Endothelial cell of umbilical vein (primary cell): ENCODE measurements at regions not wholly inside any gene's neighbourhood (a gene's known extent, or its start where the extent isn't known, plus 50 kb on each side); places are given as distances from the start of the nearest gene placed in this dataset.

Experiments
- BruUV-seq: library from RNA; stranded (reverse); fragments of 400-500 nt; replicated peaks from 2 replicates; lab custom pipeline; 2021; lab: Mats Ljungman, UMichigan
- CTCF ChIA-PET: fragments of 300-600, 350-600 bp; sonication (Branson Sonifier 250); formaldehyde crosslinking; loops from one replicate; lab custom pipeline; 2021; ENCODE audit warnings: antibody characterized with exemption, inconsistent platforms; lab: Charles Lee
- POLR2A ChIA-PET: fragments of 300-600, 350-600 bp; sonication (Branson Sonifier 250); formaldehyde crosslinking; loops from one replicate; lab custom pipeline; 2021; ENCODE audit warnings: antibody characterized with exemption, inconsistent platforms; lab: Charles Lee
- DNase-seq: peaks from one replicate; pipeline ENCODE4 v3.0.0-alpha.2; 2011; ENCODE audit warnings: low read depth, low spot score
- FAIRE-seq: peaks from 2 replicates; lab custom pipeline; 2011; peaks lifted over from hg19 to GRCh38; lab: Jason Lieb, UNC
- H2AFZ ChIP-seq: 2 replicates; pipeline ENCODE4 v1.6.0; 2012; ENCODE audit warnings: low read depth, low read length, control low read depth, inconsistent platforms
- H3K27ac ChIP-seq: 2 replicates; pipeline ENCODE4 v1.5.1; 2011; ENCODE audit warnings: low read depth, mild to moderate bottlenecking, control low read depth, low read length, moderate library complexity; ENCODE audit not compliant: insufficient read depth
- H3K27me3 ChIP-seq, 2 experiments: 2 replicates each; pipeline versions ENCODE4 v1.6.0 to v1.6.1; 2011; ENCODE audit warnings: low read length in 2 of 2, mixed read lengths in 1 of 2; ENCODE audit not compliant: control insufficient read depth in 2 of 2, insufficient read depth in 2 of 2
- H3K36me3 ChIP-seq, 2 experiments: 2 replicates in 1 of 2; 3 replicates in 1 of 2; pipeline ENCODE4 v1.5.1; 2011; ENCODE audit warnings: low read length in 2 of 2, mild to moderate bottlenecking in 1 of 2, moderate library complexity in 1 of 2; ENCODE audit not compliant: control insufficient read depth in 2 of 2, insufficient read depth in 2 of 2; ENCODE audit errors: extremely low read depth in 1 of 2
- H3K4me1 ChIP-seq: 3 replicates; pipeline ENCODE4 v1.5.1; 2011; ENCODE audit warnings: mild to moderate bottlenecking, low read length; ENCODE audit not compliant: control insufficient read depth, insufficient read depth; ENCODE audit errors: extremely low read depth
- H3K4me2 ChIP-seq: 2 replicates; pipeline ENCODE4 v1.6.1; 2011; ENCODE audit warnings: low read length, control low read depth, mixed read lengths; ENCODE audit not compliant: insufficient read depth
- H3K4me3 ChIP-seq, 3 experiments: fragments of 200-600 bp in 1 of 3; sonication (generic), shearing (Covaris generic) in 1 of 3; replicated peaks in 1 of 3; 2 replicates each; pipeline ENCODE4 v1.5.1; 2011 to 2016; ENCODE audit warnings: control low read depth in 3 of 3, low read length in 3 of 3, mild to moderate bottlenecking in 2 of 3, inconsistent platforms in 1 of 3, low read depth in 1 of 3, moderate library complexity in 1 of 3; ENCODE audit not compliant: insufficient read depth in 1 of 3
- H3K79me2 ChIP-seq: 2 replicates; pipeline ENCODE4 v1.6.0; 2012; ENCODE audit warnings: low read length, inconsistent platforms; ENCODE audit not compliant: control insufficient read depth, insufficient read depth
- H3K9ac ChIP-seq: replicated peaks from 2 replicates; pipeline ENCODE3; 2011; ENCODE audit warnings: low read length, control low read depth; ENCODE audit not compliant: insufficient read depth; ENCODE audit errors: extremely low read depth
- H3K9me1 ChIP-seq: replicated peaks from 3 replicates; pipeline ENCODE4 v1.6.0; 2011; ENCODE audit warnings: mild to moderate bottlenecking, low read length; ENCODE audit not compliant: control insufficient read depth, insufficient read depth; ENCODE audit errors: extremely low read depth
- H3K9me3 ChIP-seq: replicated peaks from 2 replicates; pipeline ENCODE4 v1.5.1; 2012; ENCODE audit warnings: low read length, inconsistent platforms; ENCODE audit not compliant: control insufficient read depth, insufficient read depth
- H4K20me1 ChIP-seq: replicated peaks from 2 replicates; pipeline ENCODE3; 2011; ENCODE audit warnings: mild to moderate bottlenecking, low read length; ENCODE audit not compliant: control insufficient read depth, insufficient read depth; ENCODE audit errors: extremely low read depth
- EZH2 ChIP-seq: IDR thresholded peaks from 2 replicates; pipeline ENCODE4 v1.6.1; 2012; ENCODE audit warnings: borderline replicate concordance, low read depth, mild to moderate bottlenecking, moderate library complexity, low read length, inconsistent platforms; ENCODE audit not compliant: severe bottlenecking
- FOS ChIP-seq: IDR thresholded peaks from 2 replicates; pipeline ENCODE4 v1.6.1; 2011; ENCODE audit warnings: mild to moderate bottlenecking, low read length, moderate library complexity, borderline replicate concordance; ENCODE audit not compliant: insufficient read depth
- GATA2 ChIP-seq: IDR thresholded peaks from 2 replicates; pipeline ENCODE4 v1.7.0; 2011; ENCODE audit warnings: low read depth, mild to moderate bottlenecking, moderate library complexity, mixed read lengths, low read length; ENCODE audit not compliant: insufficient read length, insufficient read depth
- JUN ChIP-seq: IDR thresholded peaks from 2 replicates; pipeline ENCODE4 v1.6.1; 2011; ENCODE audit warnings: borderline replicate concordance, low read depth; ENCODE audit not compliant: insufficient read length, insufficient read depth
- MYC ChIP-seq: IDR thresholded peaks from one replicate; pipeline ENCODE4 v1.6.1; 2011; ENCODE audit warnings: mild to moderate bottlenecking, low read depth, low read length
- POLR2A ChIP-seq: IDR thresholded peaks from 2 replicates; pipeline ENCODE4 v1.6.1; 2012; ENCODE audit warnings: low read depth, mild to moderate bottlenecking, control low read depth, low read length
- POLR2AphosphoS5 ChIP-seq: IDR thresholded peaks from 2 replicates; pipeline ENCODE4 v1.6.1; 2012; ENCODE audit warnings: low read depth, mild to moderate bottlenecking, control low read depth, low read length, moderate library complexity; ENCODE audit not compliant: insufficient read depth
- dilution Hi-C: fragments of 300-500 bp; cut with MboI; formaldehyde crosslinking; loops from one replicate; pipeline ENCODE4 v1.15.0; 2019; ENCODE audit warnings: low sequenced_read_pairs; ENCODE audit not compliant: extremely low pct_ligation_motif_present
- intact Hi-C: fragments of 100-400 bp; cut with micrococcal nuclease; formaldehyde crosslinking; loops from one replicate; pipeline ENCODE4 v1.10.0; 2022
- TF ChIP-seq, protein P1 (sequence below), 2 donors: IDR thresholded peaks; 1 replicate in 1 of 2; 2 replicates in 1 of 2; pipeline ENCODE4 v1.5.1; 2011; ENCODE audit warnings: low read length in 2 of 2, mild to moderate bottlenecking in 2 of 2, moderate library complexity in 2 of 2, control low read depth in 1 of 2, inconsistent platforms in 1 of 2, low read depth in 1 of 2; ENCODE audit not compliant: insufficient read depth in 1 of 2; ENCODE audit errors: extremely low read depth in 1 of 2
- TF ChIP-seq, protein P2 (sequence below): IDR thresholded peaks from 2 replicates; pipeline ENCODE4 v1.6.1; 2011; ENCODE audit not compliant: insufficient read depth, insufficient read length

DNA sequence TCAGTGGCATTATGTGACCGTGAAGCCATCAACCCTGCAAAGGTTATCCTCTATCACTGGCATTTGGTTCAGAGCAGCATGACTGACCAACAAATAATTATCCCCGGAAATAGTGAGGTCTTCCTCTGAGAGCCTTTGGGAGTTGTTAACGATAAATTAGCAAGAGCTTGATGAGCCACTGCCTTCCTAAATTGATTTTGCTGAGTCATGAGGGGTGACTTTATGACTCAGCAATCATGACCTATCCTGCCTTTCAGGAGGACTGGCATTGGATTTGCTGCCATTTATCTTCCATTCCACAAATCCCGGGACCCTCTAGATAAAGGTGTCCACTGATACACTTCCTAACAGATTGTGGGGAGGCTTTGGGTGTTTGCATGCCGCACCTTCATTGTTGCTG lies 80.8 kb upstream of the MTNR1B start:
- dilution Hi-C loops = no loop called here
- ChIA-PET CTCF (no interaction called here), POLR2A (no interaction called here)
- DNase-seq (no peak), FAIRE-seq (no peak)
- Histone ChIP-seq H3K36me3 (no peaks in the 10 kb centered on the region), H3K9ac (no peak overlapping the region), H2AFZ (no peak overlapping the region), H3K9me3 (no peaks in the 10 kb centered on the region), H3K4me2 (no peak overlapping the region), H3K79me2 (no peaks in the 10 kb centered on the region), H3K4me1 (no peaks in the 10 kb centered on the region), H3K9me1 (no peaks in the 10 kb centered on the region), H3K4me3 (no peak overlapping the region), H4K20me1 (no peaks in the 10 kb centered on the region), H3K27ac (no peak overlapping the region), H3K27me3 (no peaks in the 10 kb centered on the region)
- no TSS peak for BruUV-seq
- TF ChIP-seq, protein P1, sequence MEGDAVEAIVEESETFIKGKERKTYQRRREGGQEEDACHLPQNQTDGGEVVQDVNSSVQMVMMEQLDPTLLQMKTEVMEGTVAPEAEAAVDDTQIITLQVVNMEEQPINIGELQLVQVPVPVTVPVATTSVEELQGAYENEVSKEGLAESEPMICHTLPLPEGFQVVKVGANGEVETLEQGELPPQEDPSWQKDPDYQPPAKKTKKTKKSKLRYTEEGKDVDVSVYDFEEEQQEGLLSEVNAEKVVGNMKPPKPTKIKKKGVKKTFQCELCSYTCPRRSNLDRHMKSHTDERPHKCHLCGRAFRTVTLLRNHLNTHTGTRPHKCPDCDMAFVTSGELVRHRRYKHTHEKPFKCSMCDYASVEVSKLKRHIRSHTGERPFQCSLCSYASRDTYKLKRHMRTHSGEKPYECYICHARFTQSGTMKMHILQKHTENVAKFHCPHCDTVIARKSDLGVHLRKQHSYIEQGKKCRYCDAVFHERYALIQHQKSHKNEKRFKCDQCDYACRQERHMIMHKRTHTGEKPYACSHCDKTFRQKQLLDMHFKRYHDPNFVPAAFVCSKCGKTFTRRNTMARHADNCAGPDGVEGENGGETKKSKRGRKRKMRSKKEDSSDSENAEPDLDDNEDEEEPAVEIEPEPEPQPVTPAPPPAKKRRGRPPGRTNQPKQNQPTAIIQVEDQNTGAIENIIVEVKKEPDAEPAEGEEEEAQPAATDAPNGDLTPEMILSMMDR (IDR thresholded peaks at IDR 0.05; ENCODE audit: extremely low read depth in 1 of 2, insufficient read depth in 1 of 2, low read depth in 1 of 2, low read length in 2 of 2) = no peak
- TF ChIP-seq, protein P2, sequence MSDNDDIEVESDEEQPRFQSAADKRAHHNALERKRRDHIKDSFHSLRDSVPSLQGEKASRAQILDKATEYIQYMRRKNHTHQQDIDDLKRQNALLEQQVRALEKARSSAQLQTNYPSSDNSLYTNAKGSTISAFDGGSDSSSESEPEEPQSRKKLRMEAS = no peak
- TF ChIP-seq GATA2 = no peak
- no peak for TF ChIP-seq EZH2
- TF ChIP-seq MYC = no peak
- TF ChIP-seq JUN = no peak
- TF ChIP-seq POLR2AphosphoS5 = no peak
- no peak for TF ChIP-seq FOS
- no peak for TF ChIP-seq POLR2A
- intact Hi-C loops = loop anchor here (10.0 kb wide), 1 partner anchor 1374 kb away; no protein-coding TSS in a partner anchor
